Stimulated activated memory B cell treated with anti-CD40 and anti-IgM and Interleukin-4, amounts not matched to agents 10 μg/mL and 1 μg/mL and 100 μg/mL, for 72 hours (primary cell): ENCODE measurements at regions not wholly inside any gene's neighbourhood (a gene's known extent, or its start where the extent isn't known, plus 50 kb on each side); places are given as distances from the start of the nearest gene placed in this dataset.
"Not testable (repeated sequence)": the region's sequence is repeated elsewhere in the genome, so short reads cannot be mapped to it uniquely, and the experiment has no call there.

ENCODE experiments used
- ATAC-seq: fragments of 150-1000 bp; cut with Tn5 transposase; 2 replicates; pipeline ENCODE4 v1.10.0; 2021
- H3K27ac Mint-ChIP-seq: one replicate; pipeline ENCODE4 v1.8.0; 2022; ENCODE audit warnings: mild to moderate bottlenecking, mixed read lengths
- H3K27me3 Mint-ChIP-seq: one replicate; pipeline ENCODE4 v1.8.0; 2022; ENCODE audit warnings: mixed read lengths
- H3K36me3 Mint-ChIP-seq: one replicate; pipeline ENCODE4 v1.8.0; 2022; ENCODE audit warnings: mixed read lengths
- H3K4me1 Mint-ChIP-seq: one replicate; pipeline ENCODE4 v1.8.0; 2022; ENCODE audit warnings: mixed read lengths
- H3K4me3 Mint-ChIP-seq: one replicate; pipeline ENCODE4 v1.8.0; 2022; ENCODE audit warnings: mild to moderate bottlenecking, moderate library complexity, mixed read lengths
- H3K9me3 Mint-ChIP-seq: one replicate; pipeline ENCODE4 v1.8.0; 2022; ENCODE audit warnings: mixed read lengths

GRCh38 chr4:66585767-66586166 lies 915.5 kb upstream of the EPHA5 start:
- no peaks in the 10 kb centered on the region for H3K36me3 Mint-ChIP-seq
- H3K4me1 Mint-ChIP-seq: no peaks in the 10 kb centered on the region
- no peaks in the 10 kb centered on the region for H3K9me3 Mint-ChIP-seq
- ATAC-seq: no peak
- no peak overlapping the region for H3K4me3 Mint-ChIP-seq
- no peak overlapping the region for H3K27ac Mint-ChIP-seq
- no peaks in the 10 kb centered on the region for H3K27me3 Mint-ChIP-seq

- no peaks in the 10 kb centered on the region for H3K9me3 Mint-ChIP-seq
- no peaks in the 10 kb centered on the region for H3K27me3 Mint-ChIP-seq
- no peaks in the 10 kb centered on the region for H3K4me1 Mint-ChIP-seq
- no peak overlapping the region for H3K4me3 Mint-ChIP-seq
- no peak overlapping the region for H3K27ac Mint-ChIP-seq
- ATAC-seq: no peak
- H3K36me3 Mint-ChIP-seq: no peaks in the 10 kb centered on the region
Observed at GRCh38 chr4:66577922-66578321, 907.6 kb upstream of the EPHA5 start.

- ATAC-seq: no peak
- no peaks in the 10 kb centered on the region for H3K36me3 Mint-ChIP-seq
Observed at GRCh38 chr4:66575008-66575696, 904.9 kb upstream of the EPHA5 start.

GRCh38 chr4:66574145-66574978 lies 904.1 kb upstream of the EPHA5 start:
- Mint-ChIP-seq H3K4me1 (no peaks in the 10 kb centered on the region), H3K36me3 (no peaks in the 10 kb centered on the region), H3K27me3 (no peaks in the 10 kb centered on the region), H3K9me3 (no peaks in the 10 kb centered on the region), H3K4me3 (no peak overlapping the region), H3K27ac (no peak overlapping the region)
- ATAC-seq: no peak

More at GRCh38 chr4:66575008-66575696, 904.9 kb upstream of the EPHA5 start:
- Mint-ChIP-seq H3K9me3 (no peaks in the 10 kb centered on the region), H3K27me3 (no peaks in the 10 kb centered on the region), H3K4me1 (no peaks in the 10 kb centered on the region), H3K27ac (no peak overlapping the region), H3K4me3 (no peak overlapping the region)

DNA sequence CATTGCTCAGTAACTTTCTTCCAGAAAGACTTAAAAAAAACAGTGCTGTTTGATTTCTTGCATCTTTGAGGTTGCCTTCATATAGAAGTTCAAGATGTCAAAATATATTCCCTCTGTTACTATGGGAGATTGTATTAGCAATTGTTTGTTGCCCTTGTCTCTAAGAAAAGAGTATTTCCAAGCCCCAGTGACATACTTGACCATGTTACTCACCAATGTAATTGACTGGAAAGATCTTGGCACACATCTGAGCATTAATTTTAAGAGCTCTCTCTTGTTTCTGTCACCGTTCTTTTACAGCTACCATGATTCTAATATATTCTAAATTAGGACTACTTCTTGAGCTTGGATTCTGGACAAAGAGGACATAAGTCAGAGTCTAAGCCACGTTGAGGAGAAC lies 902.7 kb upstream of the EPHA5 start:
- Mint-ChIP-seq H3K4me1 (no peaks in the 10 kb centered on the region), H3K4me3 (no peak overlapping the region), H3K27me3 (no peaks in the 10 kb centered on the region), H3K27ac (no peak overlapping the region), H3K36me3 (no peaks in the 10 kb centered on the region), H3K9me3 (no peaks in the 10 kb centered on the region)
- ATAC-seq: no peak

DNA sequence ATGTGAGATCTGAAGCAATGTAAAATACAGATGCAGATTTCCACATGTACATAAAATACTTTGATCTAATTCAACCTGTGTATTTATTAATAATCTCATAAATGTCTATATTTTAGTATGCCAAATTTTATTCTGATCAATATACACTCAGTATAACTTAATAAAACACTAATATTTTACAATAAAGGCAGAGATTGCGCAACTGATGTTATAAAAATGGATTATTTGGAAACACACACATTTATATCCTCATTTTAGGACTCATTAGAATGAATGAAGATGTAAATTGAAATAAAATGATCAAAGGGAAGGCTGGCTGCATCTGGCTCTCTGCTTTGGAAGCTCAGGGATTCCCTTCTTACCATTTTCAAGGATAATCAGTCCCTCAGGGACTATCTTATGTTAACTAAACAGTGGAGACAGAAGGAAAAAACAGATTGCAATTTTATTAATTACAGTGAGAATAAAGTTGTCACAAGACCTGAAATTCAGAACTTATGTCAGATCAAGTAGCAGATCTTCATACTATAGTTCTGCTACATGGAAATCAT lies 900.9 kb upstream of the EPHA5 start:
- Mint-ChIP-seq H3K27me3 (no peaks in the 10 kb centered on the region), H3K9me3 (no peaks in the 10 kb centered on the region), H3K4me3 (no peak overlapping the region), H3K36me3 (no peaks in the 10 kb centered on the region), H3K4me1 (no peaks in the 10 kb centered on the region), H3K27ac (no peak overlapping the region)
- no peak for ATAC-seq

DNA sequence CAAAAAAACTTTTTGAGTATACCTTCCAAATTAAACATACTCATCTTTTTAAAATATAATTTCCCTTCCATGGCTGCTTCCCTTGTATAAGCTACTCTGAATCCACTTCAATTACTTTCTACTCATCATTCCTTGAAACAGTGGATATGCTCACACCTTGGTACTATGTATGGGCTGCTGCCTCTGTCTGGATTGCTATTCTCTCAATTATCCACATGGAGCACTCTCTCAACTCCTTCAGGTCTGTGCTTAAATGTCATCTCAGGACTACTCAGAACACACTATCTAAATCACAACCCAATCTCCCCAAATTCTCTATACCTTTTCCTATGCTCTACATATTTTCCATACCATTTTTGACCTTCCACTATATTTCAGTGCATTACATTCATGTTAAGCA lies 898.9 kb upstream of the EPHA5 start:
- Mint-ChIP-seq H3K4me3 (no peak overlapping the region), H3K27me3 (no peaks in the 10 kb centered on the region), H3K4me1 (no peaks in the 10 kb centered on the region), H3K36me3 (no peaks in the 10 kb centered on the region), H3K9me3 (no peaks in the 10 kb centered on the region), H3K27ac (no peak overlapping the region)
- ATAC-seq: no peak

DNA sequence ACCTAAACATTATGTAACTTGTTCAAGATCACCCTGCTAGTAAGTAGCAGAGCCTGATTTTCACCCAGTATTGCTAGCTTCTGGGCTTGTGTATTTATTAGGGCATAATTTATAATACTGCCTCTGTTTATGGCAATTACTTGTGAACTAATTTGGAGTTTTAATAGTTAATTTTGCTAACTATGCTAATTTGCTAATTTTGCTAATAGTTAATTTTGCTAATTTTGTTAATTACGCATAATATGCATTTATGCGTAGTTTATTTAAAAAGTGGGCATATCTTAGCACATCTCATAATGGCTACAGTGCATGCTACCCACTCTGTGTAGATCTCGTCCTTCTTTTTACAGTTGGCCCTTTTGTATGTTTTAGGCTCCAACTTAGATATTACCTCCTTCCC lies 898.1 kb upstream of the EPHA5 start:
- Mint-ChIP-seq H3K27ac (no peak overlapping the region), H3K4me1 (no peaks in the 10 kb centered on the region), H3K36me3 (no peaks in the 10 kb centered on the region), H3K9me3 (no peaks in the 10 kb centered on the region), H3K4me3 (no peak overlapping the region), H3K27me3 (no peaks in the 10 kb centered on the region)
- no peak for ATAC-seq

DNA sequence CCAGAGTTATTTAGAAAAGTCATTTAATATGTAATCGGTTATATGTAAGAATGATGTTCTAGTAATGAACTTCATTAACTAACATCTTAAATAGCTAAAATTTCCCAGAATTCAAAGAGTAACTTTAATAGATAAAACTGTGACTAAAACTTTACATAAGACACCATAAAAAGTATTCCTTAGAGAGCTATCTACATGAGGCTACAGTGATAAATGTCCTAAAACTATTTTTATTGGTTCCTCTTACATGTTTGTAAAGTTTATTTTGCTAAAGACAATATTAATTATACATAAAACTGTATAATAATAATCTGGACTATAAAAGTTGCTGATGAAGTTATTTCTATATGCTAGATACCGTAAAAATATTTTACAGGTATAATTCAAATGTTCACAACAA lies 897.7 kb upstream of the EPHA5 start:
- no peak for ATAC-seq
- Mint-ChIP-seq H3K4me3 (no peak overlapping the region), H3K9me3 (no peaks in the 10 kb centered on the region), H3K27me3 (no peaks in the 10 kb centered on the region), H3K36me3 (no peaks in the 10 kb centered on the region), H3K4me1 (no peaks in the 10 kb centered on the region), H3K27ac (no peak overlapping the region)

DNA sequence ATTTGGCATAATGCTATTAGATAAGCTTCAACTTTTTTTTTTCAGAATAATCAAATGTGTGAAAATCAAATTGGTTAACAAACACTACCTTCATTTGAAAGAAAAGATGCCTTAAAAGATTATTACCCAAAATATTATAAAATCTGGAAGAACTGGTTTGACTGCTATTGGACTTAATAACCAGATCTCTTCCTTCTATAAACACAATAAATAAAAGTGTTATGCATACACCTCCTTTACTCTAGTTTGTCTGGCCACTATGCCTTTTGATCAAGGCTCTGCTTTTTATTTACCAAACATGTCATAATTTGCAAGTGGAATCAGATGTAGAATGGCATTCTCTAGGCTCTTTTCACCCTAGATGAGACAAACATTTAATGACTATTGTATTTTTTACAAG lies 897.3 kb upstream of the EPHA5 start:
- Mint-ChIP-seq H3K4me3 (no peak overlapping the region), H3K36me3 (no peaks in the 10 kb centered on the region), H3K4me1 (no peaks in the 10 kb centered on the region), H3K9me3 (no peaks in the 10 kb centered on the region), H3K27ac (no peak overlapping the region), H3K27me3 (no peaks in the 10 kb centered on the region)
- no peak for ATAC-seq

- ATAC-seq: no peak
- Mint-ChIP-seq H3K36me3 (no peaks in the 10 kb centered on the region), H3K9me3 (no peaks in the 10 kb centered on the region), H3K4me1 (no peaks in the 10 kb centered on the region), H3K27me3 (no peaks in the 10 kb centered on the region), H3K4me3 (no peak overlapping the region), H3K27ac (no peak overlapping the region)
Observed at GRCh38 chr4:66565801-66566200, 895.5 kb upstream of the EPHA5 start.

GRCh38 chr4:66564901-66565651 lies 894.8 kb upstream of the EPHA5 start:
- Mint-ChIP-seq H3K9me3 (peaks cover 2% of the 10 kb centered on the region), H3K4me1 (no peaks in the 10 kb centered on the region), H3K4me3 (no peak overlapping the region), H3K27me3 (no peaks in the 10 kb centered on the region), H3K27ac (no peak overlapping the region), H3K36me3 (no peaks in the 10 kb centered on the region)
- ATAC-seq: no peak

- no peak for ATAC-seq
- Mint-ChIP-seq H3K4me3 (no peak overlapping the region), H3K27ac (no peak overlapping the region), H3K9me3 (peaks cover 2% of the 10 kb centered on the region), H3K36me3 (no peaks in the 10 kb centered on the region), H3K27me3 (no peaks in the 10 kb centered on the region), H3K4me1 (no peaks in the 10 kb centered on the region)
Observed at GRCh38 chr4:66562276-66562806, 892.1 kb upstream of the EPHA5 start.

DNA sequence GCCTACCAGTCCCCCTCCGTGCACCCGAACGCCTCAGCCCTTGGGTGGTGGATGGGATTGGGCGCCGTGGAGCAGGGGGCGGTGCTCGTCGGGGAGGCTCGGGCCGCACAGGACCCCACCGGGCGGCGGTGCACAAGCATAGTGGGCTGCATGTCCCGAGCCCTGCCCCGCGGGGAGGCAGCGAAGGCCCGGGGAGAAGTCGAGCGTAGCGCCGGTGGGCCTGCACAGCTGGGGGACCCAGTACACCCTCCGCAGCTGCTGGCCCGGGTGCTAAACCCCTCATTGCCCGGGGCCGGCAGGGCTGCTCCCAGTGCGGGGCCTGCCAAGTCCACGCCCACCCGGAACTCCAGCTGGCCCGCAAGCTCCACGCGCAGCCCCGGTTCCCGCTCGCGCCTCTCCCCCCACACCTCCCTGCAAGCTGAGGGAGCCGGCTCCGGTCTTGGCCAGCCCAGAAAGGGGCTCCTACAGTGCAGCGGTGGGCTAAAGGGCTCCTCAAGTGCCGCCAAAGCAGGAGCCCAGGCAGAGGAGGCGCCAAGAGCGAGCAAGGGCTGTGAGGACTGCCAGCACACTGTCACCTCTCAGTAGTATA lies 891.3 kb upstream of the EPHA5 start:
- not testable (repeated sequence) for H3K27me3 Mint-ChIP-seq, H3K36me3 Mint-ChIP-seq, H3K27ac Mint-ChIP-seq, ATAC-seq, H3K9me3 Mint-ChIP-seq, H3K4me3 Mint-ChIP-seq, H3K4me1 Mint-ChIP-seq

DNA sequence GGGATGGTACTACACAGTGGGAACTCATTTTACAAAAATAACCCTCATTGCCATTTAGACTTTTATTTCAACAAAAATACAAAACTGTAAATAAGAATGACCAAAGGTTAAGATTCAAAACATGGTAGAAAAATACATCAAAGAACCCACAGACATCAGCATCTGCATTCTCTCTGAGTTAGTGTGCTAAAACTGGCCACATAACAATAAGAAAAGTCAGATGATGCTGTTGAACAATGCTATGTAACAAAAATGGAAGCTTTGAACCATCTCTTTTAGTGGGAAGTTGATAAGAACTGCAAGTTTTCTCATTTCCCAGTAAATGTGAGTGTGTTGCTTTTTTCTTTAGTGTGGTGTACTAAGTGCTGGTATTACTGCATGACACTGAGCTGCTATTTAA lies 888.4 kb upstream of the EPHA5 start:
- H3K36me3 Mint-ChIP-seq: no peaks in the 10 kb centered on the region
- no peaks in the 10 kb centered on the region for H3K27me3 Mint-ChIP-seq
- H3K4me1 Mint-ChIP-seq: no peaks in the 10 kb centered on the region
- no peak overlapping the region for H3K4me3 Mint-ChIP-seq
- ATAC-seq: no peak
- H3K27ac Mint-ChIP-seq: no peak overlapping the region
- peaks cover 2% of the 10 kb centered on the region for H3K9me3 Mint-ChIP-seq
